ENCODE measurements at regions not wholly inside any gene's neighbourhood (a gene's known extent, or its start where the extent isn't known, plus 50 kb on each side); places are given as distances from the start of the nearest gene placed in this dataset.
"Not testable (repeated sequence)": the region's sequence is repeated elsewhere in the genome, so short reads cannot be mapped to it uniquely, and the experiment has no call there.

GRCh38 chr11:134954456-134954855 is 542.4 kb upstream of the B3GAT1 start:
- not testable (repeated sequence) for TF ChIP-seq RARB (CRISPR knock-in tag; IDR thresholded peaks at IDR 0.05); TCF4 (CRISPR knock-in tag; IDR thresholded peaks at IDR 0.05; ENCODE audit: borderline replicate concordance); PATZ1 (CRISPR knock-in tag; IDR thresholded peaks at IDR 0.05; ENCODE audit: borderline replicate concordance); SNAI2 (CRISPR knock-in tag; IDR thresholded peaks at IDR 0.05); CSDC2 (CRISPR knock-in tag; IDR thresholded peaks at IDR 0.05); OSR1 (CRISPR knock-in tag; IDR thresholded peaks at IDR 0.05); CREB5 (CRISPR knock-in tag; IDR thresholded peaks at IDR 0.05; ENCODE audit: low read depth); ZC3H10 (CRISPR knock-in tag; IDR thresholded peaks at IDR 0.05); ZNF565 (CRISPR knock-in tag; conservative IDR thresholded peaks at IDR 0.05; ENCODE audit: low read depth); ZNF70 (CRISPR knock-in tag; IDR thresholded peaks at IDR 0.05); PPARA (CRISPR knock-in tag; IDR thresholded peaks at IDR 0.05; ENCODE audit: borderline replicate concordance)
